CD4-positive, alpha-beta T cell treated with Interferon alpha-2 for 1 hour (primary cell): ENCODE measurements at regions not wholly inside any gene's neighbourhood (a gene's known extent, or its start where the extent isn't known, plus 50 kb on each side); places are given as distances from the start of the nearest gene placed in this dataset.
"Not testable (repeated sequence)": the region's sequence is repeated elsewhere in the genome, so short reads cannot be mapped to it uniquely, and the experiment has no call there.

Source experiments
- DNase-seq, 2 donors: peaks; one replicate each; pipeline ENCODE4 v3.0.0-alpha.2; 2020 to 2022

DNA sequence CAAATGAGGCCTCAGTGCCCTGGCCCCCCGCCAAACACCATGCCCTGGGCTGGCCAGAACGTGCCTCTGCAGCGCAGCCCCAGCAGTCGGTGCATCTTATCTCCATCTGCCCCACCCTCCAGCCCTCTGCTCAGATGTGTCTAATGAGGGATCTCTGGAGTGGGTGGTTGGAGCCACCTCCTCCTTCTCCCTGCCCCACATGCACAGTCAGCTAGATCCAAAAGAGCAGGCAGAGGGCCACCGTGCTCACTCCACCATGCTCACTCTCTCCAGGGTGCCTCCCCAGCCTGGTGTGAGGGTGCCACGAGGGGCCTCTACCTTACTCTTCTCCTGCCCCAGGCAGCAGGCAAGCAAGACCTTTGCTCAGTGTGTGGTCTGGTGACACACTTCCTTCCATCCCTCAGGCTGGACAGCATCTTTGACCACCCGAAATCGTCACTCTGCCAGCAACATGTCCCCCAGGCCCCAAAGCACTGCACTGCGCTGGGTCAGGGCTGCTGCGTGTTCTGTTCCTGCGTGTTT lies 266.1 kb upstream of the HDAC4 start:
- DNase-seq, result no peak

DNA sequence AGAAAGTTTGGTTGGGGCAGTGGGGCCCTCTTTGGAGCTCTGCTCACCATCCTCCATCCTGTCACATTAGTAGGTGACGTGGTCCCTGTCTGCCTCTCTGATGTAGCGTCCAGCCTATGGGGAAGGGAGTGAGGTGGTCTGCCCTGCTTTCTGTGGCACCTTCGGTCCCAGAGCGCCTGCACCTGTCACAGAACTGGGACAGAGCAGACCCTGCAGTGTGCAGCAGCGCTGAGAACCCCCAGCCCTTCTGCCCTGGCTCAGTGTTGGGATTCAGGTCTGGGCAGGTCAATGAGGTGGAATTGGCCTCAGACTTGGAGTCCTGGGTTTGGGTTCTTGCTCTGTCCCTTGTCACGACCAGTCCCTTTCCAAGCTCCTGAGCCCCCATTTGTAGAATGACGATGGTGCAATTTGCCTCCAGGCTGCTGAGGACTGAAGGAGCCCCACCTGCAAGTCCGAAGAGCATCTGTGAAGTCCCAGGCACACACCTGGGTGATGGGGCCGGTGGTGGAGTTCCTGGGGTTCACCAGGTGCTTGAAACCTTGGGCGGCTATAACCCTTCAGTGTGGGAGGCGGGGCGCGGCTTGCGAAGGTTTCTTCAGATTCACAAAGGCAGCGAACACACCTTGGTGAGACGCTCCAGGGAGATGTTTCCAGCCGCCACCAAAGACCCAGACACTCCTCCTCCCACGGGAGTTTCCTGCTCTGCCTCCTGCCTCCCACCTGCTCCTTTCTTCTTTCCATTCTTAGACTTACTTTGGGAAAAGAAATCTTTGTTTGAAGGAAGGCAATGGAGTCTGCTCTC lies 265.4 kb upstream of the HDAC4 start:
- no peak for DNase-seq

DNA sequence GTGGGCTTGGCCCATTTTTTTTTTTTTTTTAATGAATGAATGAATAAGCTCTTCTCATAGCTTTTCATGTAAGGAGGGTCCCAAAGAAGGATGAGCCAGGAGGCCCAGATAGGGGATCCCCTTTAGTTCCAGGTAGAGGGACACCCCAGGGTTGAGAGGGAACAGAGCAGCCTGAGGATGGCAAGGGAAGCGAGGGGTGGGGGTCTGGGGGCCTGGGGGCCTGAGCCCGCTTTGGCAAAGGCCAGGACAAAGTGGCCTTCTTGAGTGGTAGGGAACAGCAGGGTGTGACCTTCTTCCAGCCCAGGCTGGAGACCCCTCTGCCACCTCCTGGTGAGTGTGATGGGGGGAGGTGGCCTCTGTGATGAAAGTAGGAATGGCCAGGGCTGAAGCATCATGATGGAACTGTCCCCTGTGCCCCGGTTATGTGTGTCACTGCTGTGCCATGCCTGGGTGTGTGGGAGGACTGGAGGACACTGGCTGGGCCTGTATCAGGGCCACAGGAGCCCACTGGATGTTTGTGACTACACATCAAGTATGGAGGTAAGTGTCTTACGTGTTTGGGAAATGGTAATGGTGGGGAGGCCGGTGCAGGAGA lies 263.5 kb upstream of the HDAC4 start:
- no peak for DNase-seq

DNA sequence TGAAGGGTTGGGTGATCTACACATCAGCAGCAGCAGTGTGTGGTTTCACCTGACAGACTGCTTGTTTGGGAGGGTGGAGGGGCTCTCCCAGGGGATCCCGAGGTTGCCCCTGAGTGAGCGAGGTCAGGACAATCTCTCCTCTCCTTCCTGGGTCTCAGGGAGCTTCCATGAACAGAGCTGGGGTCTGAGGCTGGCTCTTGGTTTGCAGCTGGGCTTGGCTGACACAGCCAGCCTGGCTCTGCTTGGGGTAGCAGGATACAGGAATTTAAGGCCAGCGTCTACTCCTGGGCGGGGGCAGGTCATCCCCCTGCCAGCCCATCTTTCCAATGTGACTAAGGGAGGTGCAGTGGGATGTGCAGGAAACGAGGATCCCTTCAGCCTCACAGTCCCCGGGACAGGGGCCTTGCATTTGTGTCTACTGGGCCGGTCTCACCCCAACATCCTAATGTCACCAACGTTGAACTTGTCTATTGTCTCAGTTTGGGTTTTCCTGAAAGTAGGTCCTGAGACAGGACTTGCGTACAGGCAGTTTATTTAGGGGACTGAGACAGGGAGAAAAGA lies 262.6 kb upstream of the HDAC4 start:
- no peak for DNase-seq

DNA sequence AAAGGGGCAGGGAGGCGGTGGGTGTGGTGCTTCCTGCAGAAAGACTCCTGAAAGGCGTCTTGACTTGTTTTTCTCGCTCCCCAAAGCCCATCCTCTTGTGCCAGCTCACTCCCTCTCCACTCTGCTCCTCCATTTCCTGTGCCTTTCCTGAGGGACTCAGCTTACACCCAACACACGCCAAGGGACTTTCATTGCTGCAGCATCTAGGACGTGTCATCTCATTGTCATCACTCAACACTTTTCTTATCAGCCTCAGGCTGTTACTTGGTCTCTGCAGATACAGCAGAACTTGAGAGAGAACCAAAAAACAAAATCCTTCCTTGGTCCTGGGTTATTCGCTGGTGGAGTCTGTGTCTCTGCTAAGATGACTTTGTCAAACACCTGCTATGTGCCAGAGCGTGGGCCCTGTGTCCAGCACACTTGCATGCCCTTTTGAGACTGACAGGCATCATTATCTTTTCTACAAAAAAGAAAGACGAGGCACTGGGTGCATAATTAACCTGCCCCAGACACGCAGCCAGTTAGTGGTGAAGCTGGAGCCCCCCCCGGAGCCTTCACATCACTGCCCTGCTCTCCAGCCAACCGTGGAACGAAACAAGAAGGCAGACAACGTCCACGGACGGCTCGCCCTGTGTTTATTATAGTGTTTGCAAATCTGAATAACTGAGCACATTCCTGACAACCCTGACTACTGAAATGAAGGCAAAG lies 261.7 kb upstream of the HDAC4 start:
- DNase-seq, result no peak

DNA sequence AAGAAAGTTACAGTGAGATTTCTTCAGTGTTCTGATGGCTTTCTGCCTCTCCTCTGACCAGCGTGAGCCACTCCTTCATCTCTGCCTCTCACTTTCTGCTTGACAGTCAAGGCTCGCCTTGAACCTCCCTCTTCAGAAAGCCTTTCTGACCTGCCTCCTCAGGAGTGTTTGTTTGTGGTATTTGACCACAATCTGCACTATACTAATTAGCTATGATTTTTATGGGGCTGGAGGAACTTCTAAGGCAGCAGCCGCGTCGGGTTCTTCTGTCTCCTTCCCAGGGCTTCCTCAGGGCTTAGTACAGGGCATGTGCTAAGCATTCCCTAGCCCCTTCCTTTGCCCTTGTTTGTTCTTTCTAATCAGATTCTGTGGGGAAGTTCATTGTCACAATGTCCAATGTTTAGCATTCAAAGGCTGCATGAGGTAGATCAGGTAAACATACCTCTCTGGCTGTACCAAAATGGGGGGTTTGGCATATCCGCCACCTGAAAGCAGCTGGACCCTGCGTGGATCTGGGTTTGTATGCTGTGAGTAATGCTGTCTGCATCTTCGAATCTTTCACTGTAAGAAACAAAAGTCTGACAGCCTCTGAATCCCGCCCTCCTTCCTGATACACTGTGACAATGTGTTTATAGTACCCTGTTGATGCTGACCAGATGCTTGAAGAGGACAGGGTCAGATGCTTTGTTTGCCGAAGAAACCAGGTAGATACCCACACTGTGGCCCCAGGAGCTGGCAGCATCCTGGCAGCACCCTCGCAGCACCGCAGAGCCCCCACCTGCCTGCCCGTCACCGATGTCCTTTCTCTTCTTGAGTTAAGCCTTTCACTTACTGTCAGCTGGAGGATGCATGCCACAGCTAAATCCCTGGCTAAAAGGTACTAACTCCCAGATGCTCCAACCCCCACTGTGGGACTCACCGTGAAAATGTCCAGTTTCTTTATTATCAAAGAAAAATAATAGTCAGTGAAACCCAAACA lies 260.8 kb upstream of the HDAC4 start:
- no peak for DNase-seq

DNA sequence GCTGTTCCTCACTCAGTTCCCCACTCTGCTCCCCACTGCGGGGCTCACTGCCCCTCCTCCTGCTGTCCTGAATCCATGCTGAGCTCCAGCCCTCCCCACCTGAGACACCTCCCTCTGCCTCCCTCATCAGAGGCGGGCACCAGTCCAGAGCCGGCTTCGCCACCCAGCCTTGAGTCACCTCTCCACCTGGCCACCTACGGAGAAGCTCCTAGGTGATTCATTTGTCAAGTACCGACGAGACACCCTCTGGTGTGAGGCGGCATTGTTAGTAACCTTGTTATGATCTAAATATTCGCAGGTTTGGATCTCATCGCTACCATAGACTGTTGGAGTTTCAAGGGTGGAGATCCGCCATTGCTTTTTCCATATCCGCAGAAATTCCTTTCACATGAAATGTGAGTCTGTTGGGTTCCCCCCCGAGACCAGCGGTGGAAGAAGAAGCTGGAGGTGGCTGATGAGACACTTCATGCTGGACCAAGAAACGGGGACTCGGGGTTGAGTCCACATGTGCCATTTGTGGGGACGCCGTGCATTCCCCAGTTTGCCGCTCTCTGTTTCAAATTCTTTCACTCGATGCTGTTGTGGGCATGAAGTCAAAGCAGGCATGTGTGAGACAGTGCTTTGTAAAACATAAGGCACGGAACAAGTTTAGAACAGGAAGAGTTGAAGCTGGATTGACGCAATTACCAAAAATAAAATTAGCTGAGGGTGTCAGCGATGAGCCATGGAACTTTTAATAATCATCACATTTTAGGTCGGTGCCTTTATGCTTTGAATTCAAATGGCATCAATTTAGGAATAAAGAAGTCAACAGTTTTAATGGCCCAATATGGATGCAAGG lies 259.8 kb upstream of the HDAC4 start:
- no peak for DNase-seq

DNA sequence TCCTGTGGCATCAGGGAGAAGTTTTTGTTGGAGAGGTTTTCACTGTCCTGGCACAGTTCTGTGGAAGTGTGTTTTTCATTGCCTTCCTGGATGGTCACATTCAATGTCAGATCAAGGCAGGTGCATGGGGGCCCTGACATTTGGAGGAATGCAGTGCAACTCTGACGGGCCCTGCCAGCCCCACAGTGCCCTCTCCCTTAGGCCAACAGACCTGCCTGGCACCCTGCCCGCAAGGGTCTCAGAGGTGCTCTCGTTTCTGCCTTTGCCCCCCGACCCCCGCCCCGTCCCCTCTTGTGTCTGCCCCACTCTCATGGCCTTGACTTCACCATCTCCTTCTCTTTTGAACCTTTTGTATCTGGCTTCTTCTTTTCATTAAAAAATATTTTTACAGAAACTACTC lies 257.2 kb upstream of the HDAC4 start:
- DNase-seq, result no peak

DNA sequence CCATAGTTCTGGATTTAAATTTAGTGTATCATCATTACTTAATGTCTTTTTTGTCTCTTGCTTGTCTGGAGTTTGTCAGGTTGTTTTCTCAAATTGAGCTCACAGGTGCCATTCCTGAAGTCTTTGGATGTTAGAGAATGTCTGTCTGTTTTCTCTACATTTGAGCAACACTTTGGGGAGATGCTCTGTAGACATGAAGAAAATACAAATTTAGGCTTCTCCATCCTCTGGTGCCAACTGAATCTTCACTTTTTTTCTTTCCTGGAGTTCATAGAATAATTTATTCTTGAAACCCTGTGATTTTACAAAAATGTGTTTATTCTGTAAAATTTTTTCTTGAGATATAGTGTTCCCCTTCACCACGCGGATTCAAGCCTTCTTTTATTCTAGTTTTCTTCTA lies 256.4 kb upstream of the HDAC4 start:
- no peak for DNase-seq

DNA sequence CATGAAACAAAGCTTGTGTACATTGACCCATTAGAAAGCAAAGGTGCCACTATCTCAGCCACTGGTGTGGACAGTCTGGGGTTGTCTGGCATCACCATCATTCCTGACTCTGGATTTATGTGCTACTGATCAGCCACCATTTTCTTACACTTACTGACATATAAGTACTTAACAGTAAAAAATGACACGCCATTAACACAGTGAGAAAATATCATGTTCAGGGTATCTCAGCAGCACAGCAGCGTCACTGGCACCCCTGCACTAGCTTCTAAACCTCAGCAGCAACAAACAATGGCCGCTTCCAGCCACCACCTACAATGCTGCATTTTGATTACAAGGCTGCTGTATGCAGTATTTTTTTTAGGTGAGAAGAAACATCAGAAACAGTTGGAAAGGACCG lies 253.4 kb upstream of the HDAC4 start:
- no peak for DNase-seq

DNA sequence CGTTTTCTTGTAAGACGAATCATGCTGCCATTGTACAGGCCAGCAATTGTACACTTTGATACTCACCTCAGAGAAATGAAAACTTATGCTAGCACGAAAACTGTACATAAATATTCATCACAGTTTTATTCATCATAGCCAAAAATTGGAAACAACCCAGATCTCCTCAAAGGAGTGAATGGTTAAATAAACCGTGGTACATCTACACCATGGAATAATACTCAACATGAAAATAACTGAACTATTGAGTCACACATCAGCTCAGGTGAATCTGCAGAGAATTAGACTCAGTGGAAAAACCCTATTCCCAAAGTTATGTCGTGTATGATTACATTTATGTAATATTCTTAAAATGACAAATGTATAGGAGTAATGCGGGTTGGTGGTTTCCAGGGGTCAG lies 251.0 kb upstream of the HDAC4 start:
- no peak for DNase-seq

DNA sequence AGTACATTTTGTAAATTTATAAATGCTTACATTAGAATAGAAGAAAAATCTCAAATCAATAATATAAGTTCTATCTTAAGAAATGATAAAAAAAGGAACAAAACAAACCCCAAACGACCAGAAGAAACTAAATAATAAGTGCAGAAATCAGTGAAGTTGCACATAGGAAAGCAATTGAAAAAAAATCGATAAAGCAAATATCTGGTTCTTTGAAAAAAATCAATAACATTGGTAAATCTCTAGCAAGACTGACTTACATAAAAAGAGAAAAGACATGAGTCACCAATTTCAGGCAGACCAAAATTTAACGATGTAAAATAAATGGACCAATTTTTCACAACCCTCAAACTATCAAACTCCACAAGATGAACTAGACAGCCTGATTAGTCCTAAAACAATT lies 249.9 kb upstream of the HDAC4 start:
- no peak for DNase-seq

DNA sequence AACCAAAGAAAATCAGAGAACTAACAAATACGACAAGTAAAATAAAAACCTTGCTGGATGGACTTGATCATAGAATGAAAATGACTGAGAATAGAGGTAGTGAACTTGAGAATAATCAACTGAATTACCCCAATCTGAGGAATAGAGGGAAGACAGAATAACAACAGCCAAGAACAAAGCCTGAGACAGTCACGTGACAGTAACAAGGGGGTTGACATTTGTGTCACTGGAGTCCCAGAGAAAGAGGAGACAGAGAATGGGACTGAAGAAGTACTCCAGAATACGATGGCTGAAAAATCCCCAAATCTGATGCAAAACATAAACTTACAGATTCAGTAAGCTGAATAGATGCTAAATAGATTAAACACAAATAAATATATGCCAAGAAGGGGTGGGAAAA lies 248.5 kb upstream of the HDAC4 start:
- DNase-seq, result no peak

DNA sequence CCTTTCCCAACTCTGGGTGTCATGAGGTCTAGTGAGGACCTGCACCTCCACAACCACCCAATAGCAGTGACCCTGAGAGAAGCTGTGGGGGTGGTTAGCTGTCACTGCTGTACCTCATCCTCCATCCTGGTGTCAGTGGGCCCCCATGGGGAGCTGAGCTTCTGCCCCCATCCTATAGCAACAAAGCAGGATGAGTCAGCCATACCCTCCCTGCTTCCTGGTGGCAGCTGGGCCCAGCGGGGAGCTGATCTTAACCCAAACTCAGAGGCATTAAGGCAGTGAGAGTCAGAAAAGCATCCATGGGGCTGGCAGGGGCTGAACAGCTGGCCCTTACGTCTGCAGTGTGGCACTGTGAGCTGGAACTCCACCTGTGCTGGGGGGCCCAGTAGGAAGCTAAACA lies 247.8 kb upstream of the HDAC4 start:
- DNase-seq, result no peak

DNA sequence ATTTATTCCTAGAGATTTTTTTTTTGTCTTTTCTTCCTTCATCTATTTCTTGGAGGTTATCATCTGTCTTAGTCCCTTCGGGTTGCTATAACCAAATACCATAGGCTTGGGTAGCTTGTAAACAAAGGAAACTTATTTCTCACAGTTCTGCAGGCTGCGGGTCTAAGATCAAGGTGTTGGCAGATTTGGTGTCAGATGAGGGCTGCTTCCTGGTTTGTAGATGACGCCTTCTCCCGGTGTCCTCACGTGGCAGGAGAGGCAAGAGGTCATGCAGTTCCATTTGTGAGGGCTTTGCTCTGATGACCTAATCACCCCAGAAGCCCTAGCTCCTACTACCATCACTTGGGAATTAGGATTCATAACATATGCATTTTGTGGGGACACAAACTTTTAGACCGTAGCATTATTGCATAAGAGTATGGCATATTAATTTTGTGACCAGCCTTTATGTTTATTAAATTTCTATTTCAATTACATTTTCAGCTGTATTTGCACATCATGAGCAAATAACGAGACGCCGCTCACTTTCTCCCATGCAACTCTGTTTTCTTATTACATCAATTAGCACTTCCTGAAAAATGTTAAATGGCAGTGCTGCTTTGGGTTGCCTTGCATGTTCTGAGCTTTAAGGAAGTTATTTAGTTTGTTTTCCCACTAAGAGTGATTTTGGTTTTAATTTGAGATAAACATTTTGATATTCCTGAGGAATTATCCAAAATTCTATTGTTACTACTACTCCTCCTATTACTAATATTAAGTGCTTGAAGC lies 246.4 kb upstream of the HDAC4 start:
- DNase-seq, result no peak

DNA sequence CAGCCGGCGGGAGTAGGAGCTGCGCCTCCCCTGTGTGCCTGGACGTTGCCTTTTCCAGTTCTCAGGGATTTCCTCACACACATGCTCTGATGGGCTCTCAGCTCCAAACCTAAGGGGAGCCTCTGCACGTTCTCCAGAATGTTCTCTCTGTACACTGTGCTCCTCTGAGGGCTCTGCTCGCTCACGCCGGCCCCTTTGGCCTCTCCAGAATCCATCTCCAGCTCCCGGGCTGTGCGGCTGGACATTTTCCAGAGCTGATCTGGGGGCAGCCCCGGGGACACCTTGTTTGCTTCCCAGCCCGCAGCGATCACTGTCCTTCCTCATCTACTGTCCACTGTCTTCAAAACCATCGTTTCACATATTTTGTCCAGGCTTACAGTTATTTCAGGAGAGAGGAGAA lies 245.4 kb upstream of the HDAC4 start:
- no peak for DNase-seq

DNA sequence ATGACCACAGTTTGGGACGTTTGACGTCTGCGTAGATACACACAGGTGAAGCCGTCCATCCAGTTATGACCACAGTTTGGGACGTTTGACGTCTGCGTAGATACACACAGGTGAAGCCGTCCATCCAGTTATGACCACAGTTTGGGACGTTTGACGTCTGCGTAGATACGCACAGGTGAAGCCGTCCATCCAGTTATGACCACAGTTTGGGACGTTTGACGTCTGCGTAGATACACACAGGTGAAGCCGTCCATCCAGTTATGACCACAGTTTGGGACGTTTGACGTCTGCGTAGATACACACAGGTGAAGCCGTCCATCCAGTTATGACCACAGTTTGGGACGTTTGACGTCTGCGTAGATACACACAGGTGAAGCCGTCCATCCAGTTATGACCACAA lies 243.8 kb upstream of the HDAC4 start:
- not testable (repeated sequence) for DNase-seq

DNA sequence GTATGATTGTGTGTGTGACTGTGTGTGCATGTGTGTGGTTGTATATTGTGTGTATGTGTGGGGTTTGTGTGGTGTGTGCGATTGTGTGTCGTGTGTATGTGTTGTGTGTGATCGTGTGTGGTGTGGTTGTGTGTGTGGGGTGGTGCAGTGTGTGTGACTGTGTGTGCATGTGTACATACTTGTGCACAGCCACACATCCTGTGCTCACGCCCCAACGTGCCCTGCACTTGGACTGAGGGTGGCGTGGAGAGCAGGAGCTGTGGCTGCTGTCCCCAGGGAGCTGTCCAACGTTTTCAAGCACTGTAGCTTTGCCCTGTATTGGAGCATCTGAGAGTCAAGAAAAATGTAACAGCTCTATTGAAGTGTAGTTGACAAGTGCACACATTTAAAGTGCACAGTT lies 243.2 kb upstream of the HDAC4 start:
- DNase-seq, result peak in 1 of 2 donors; percentile 19

DNA sequence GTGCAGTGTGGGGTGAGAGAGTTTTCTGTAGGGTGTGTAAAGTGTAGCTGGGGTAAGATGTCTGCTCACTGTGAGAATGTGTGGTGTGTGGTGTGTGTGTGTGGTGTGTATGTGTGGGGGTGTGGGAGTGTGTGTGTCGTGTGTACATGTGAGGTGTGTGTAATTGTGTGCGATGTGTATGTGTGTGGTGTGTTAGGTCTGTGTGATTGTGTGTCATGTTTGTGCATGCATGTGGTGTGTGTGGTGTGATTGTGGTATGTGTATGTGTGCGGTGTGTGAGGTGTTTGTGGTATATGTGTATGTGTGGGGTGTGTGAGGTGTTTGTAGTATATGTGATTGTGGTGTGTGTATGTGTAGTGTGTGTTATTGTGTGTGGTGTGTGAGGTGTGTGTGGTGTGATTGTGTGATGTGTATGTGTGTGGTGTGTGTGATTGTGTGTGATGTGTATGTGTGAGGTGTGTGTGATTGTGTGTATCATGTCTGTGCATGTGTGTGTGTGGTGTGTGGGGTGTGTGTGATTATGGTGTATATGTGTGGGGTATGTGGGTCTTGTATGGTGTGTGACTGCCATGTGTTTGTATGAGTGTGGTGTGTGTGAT lies 241.7 kb upstream of the HDAC4 start:
- no peak for DNase-seq

DNA sequence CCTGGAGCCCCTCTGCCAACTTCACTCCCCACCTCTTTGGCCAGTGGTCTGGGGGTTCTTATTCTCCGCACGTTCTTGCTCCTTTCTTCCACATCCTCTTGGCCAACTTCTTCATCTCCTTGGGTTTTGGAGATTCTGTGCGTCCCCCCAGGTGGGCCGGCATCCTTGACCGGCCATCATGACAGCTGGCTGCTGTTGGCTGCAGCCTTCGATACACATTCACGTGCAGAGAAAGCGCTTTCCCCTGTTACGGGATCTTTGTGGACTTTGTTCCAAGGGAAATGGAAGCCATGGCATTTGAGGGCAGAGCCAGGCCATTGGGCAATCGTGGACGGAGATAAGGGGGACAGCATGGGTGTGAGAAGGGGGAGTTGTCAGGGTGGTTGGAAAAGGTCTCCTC lies 241.1 kb upstream of the HDAC4 start:
- DNase-seq, result not testable (repeated sequence)
